ENCODE measurements at regions not wholly inside any gene's neighbourhood (a gene's known extent, or its start where the extent isn't known, plus 50 kb on each side); places are given as distances from the start of the nearest gene placed in this dataset.

DNA sequence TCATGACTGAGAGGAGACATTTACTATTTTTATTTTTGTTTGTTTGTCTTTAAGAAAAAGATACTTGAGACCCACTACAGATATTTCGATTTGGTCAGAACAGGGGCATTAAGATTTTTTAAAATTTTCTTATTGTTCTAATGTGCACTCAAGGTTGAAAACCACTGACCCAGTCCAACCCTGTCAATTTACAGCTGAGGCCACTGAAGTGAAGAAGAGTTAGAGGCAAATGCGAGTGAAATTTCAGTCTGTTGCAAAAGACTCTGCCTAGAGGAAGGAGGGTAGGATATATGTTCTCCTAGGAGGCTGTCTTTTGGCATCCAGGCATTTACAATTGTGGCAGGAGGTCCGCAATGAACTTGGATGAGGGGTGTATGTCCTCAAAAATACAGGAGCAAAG, 396.3 kb downstream of the RPS24 start:
- Histone ChIP-seq H3K9me3 (ENCODE audit: control insufficient read depth in 1 of 2, insufficient read depth in 1 of 2, low read depth in 1 of 2, low read length in 2 of 2) (no peaks in the 10 kb centered on the region), H3K36me3 (ENCODE audit: control insufficient read depth in 1 of 2, insufficient read depth in 2 of 2, low read length in 2 of 2) (no peaks in the 10 kb centered on the region), H3K9ac (ENCODE audit: low read length) (no peak overlapping the region), H3K9me2 (ENCODE audit: insufficient read depth) (no peaks in the 10 kb centered on the region), H3K27me3 (ENCODE audit: insufficient read depth, low read length) (peaks cover 44% of the 10 kb centered on the region), H3K27ac (ENCODE audit: low read depth, low read length) (no peak overlapping the region), H2AFZ (ENCODE audit: low read depth, low read length, poor library complexity, severe bottlenecking) (no peak overlapping the region), H3K4me3 (replicated peaks in 1 of 2; ENCODE audit: low read depth in 1 of 2, low read length in 2 of 2) (no peak overlapping the region), H3K4me1 (ENCODE audit: control insufficient read depth in 1 of 2, insufficient read depth in 2 of 2, low read length in 2 of 2) (no peaks in the 10 kb centered on the region), H4K20me1 (ENCODE audit: insufficient read depth) (no peaks in the 10 kb centered on the region), H3K79me2 (ENCODE audit: insufficient read depth, low read length) (no peaks in the 10 kb centered on the region), H3K4me2 (ENCODE audit: low read length) (no peak overlapping the region)
- ChIA-PET CTCF (no interaction called here), POLR2A (no interaction called here), RAD21 (ENCODE audit: low non-redundant PET in 1 of 2, low total read pairs in 2 of 2, uncharacterized antibody in 2 of 2, unreplicated experiment in 2 of 2) (no interaction called here)
- BruUV-seq (replicated peaks), result no TSS peak
- TF ChIP-seq, protein P1, sequence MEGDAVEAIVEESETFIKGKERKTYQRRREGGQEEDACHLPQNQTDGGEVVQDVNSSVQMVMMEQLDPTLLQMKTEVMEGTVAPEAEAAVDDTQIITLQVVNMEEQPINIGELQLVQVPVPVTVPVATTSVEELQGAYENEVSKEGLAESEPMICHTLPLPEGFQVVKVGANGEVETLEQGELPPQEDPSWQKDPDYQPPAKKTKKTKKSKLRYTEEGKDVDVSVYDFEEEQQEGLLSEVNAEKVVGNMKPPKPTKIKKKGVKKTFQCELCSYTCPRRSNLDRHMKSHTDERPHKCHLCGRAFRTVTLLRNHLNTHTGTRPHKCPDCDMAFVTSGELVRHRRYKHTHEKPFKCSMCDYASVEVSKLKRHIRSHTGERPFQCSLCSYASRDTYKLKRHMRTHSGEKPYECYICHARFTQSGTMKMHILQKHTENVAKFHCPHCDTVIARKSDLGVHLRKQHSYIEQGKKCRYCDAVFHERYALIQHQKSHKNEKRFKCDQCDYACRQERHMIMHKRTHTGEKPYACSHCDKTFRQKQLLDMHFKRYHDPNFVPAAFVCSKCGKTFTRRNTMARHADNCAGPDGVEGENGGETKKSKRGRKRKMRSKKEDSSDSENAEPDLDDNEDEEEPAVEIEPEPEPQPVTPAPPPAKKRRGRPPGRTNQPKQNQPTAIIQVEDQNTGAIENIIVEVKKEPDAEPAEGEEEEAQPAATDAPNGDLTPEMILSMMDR (IDR thresholded peaks at IDR 0.05 in 2 of 3, conservative IDR thresholded peaks at IDR 0.05 in 1 of 3; ENCODE audit: borderline replicate concordance in 1 of 3, insufficient read depth in 1 of 3, low read depth in 2 of 3, low read length in 2 of 3), result no peak
- TF ChIP-seq ELF1 (IDR thresholded peaks at IDR 0.05; ENCODE audit: borderline replicate concordance, low read depth), result no peak
- TF ChIP-seq, protein P2, sequence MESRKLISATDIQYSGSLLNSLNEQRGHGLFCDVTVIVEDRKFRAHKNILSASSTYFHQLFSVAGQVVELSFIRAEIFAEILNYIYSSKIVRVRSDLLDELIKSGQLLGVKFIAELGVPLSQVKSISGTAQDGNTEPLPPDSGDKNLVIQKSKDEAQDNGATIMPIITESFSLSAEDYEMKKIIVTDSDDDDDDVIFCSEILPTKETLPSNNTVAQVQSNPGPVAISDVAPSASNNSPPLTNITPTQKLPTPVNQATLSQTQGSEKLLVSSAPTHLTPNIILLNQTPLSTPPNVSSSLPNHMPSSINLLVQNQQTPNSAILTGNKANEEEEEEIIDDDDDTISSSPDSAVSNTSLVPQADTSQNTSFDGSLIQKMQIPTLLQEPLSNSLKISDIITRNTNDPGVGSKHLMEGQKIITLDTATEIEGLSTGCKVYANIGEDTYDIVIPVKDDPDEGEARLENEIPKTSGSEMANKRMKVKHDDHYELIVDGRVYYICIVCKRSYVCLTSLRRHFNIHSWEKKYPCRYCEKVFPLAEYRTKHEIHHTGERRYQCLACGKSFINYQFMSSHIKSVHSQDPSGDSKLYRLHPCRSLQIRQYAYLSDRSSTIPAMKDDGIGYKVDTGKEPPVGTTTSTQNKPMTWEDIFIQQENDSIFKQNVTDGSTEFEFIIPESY (IDR thresholded peaks at IDR 0.05; ENCODE audit: extremely low read depth, insufficient replicate concordance, low read length), result no peak
- TF ChIP-seq SRF (IDR thresholded peaks at IDR 0.05; ENCODE audit: low read depth), result no peak
- no peak for TF ChIP-seq EZH2phosphoT487 (IDR thresholded peaks at IDR 0.05; ENCODE audit: borderline replicate concordance)
- DNase-seq (ENCODE audit: low read depth, low spot score), result no peak
- ATAC-seq, result no peak
- intact Hi-C loops (cut with micrococcal nuclease), result no loop called here

GRCh38 chr10:78432583-78432982, 398.9 kb downstream of the RPS24 start:
- ChIA-PET RAD21 (ENCODE audit: low non-redundant PET in 1 of 2, low total read pairs in 2 of 2, uncharacterized antibody in 2 of 2, unreplicated experiment in 2 of 2) (no interaction called here), CTCF (no interaction called here), POLR2A (no interaction called here)
- Histone ChIP-seq H3K79me2 (ENCODE audit: insufficient read depth, low read length) (no peaks in the 10 kb centered on the region), H2AFZ (ENCODE audit: low read depth, low read length, poor library complexity, severe bottlenecking) (no peak overlapping the region), H3K27ac (ENCODE audit: low read depth, low read length) (no peak overlapping the region), H3K27me3 (ENCODE audit: insufficient read depth, low read length) (peaks cover 34% of the 10 kb centered on the region), H4K20me1 (ENCODE audit: insufficient read depth) (no peaks in the 10 kb centered on the region), H3K4me3 (replicated peaks in 1 of 2; ENCODE audit: low read depth in 1 of 2, low read length in 2 of 2) (no peak overlapping the region), H3K4me1 (ENCODE audit: control insufficient read depth in 1 of 2, insufficient read depth in 2 of 2, low read length in 2 of 2) (no peaks in the 10 kb centered on the region), H3K9me2 (ENCODE audit: insufficient read depth) (no peaks in the 10 kb centered on the region), H3K36me3 (ENCODE audit: control insufficient read depth in 1 of 2, insufficient read depth in 2 of 2, low read length in 2 of 2) (no peaks in the 10 kb centered on the region), H3K9ac (ENCODE audit: low read length) (no peak overlapping the region), H3K4me2 (ENCODE audit: low read length) (no peak overlapping the region), H3K9me3 (ENCODE audit: control insufficient read depth in 1 of 2, insufficient read depth in 1 of 2, low read depth in 1 of 2, low read length in 2 of 2) (no peaks in the 10 kb centered on the region)
- ATAC-seq (no peak), DNase-seq (ENCODE audit: low read depth, low spot score) (no peak)
- BruUV-seq (replicated peaks), result no TSS peak
- intact Hi-C loops (cut with micrococcal nuclease), result no loop called here
- TF ChIP-seq, protein P1 (IDR thresholded peaks at IDR 0.05 in 2 of 3, conservative IDR thresholded peaks at IDR 0.05 in 1 of 3; ENCODE audit: borderline replicate concordance in 1 of 3, insufficient read depth in 1 of 3, low read depth in 2 of 3, low read length in 2 of 3), result 0 out of 6 replicates have a peak, but pooled peaks of 1 of the 3 experiments have one; percentile 13
- no peak for TF ChIP-seq REST (IDR thresholded peaks at IDR 0.05; ENCODE audit: low read depth)
- peak; percentile 42; the same call in 1 of the 2 replicates for TF ChIP-seq RAD21 (IDR thresholded peaks at IDR 0.05; ENCODE audit: low read depth)
- TF ChIP-seq POLR2AphosphoS5 (IDR thresholded peaks at IDR 0.05; ENCODE audit: low read depth, low read length), result no peak
- no peak for TF ChIP-seq FOSL1 (IDR thresholded peaks at IDR 0.05; ENCODE audit: low read depth)

All from HCT116 (cell line).